Stomach (tissue), 8 donors: ENCODE measurements at regions not wholly inside any gene's neighbourhood (a gene's known extent, or its start where the extent isn't known, plus 50 kb on each side); places are given as distances from the start of the nearest gene placed in this dataset.

ENCODE experiments used
- DNase-seq, 2 donors: peaks; one replicate each; pipeline versions ENCODE4 v3.0.0 to v3.0.0-alpha.2; 2013 to 2019
- H3K27ac ChIP-seq, 5 donors: fragments of 200-600 bp in 4 of 5; sonication (generic) in 4 of 5; one replicate each; pipeline ENCODE4 v1.5.1; 2013 to 2019; ENCODE audit warnings: mild to moderate bottlenecking in 1 of 5, moderate library complexity in 1 of 5
- H3K27me3 ChIP-seq, 3 donors: fragments of 200-600 bp; sonication (generic); one replicate each; pipeline ENCODE4 v1.5.1; 2017 to 2019; ENCODE audit warnings: mixed run types in 1 of 3
- H3K36me3 ChIP-seq, 4 donors: fragments of 200-600 bp; sonication (generic); 1 replicate in 3 of 4; 2 replicates in 1 of 4; pipeline ENCODE4 v1.5.1; 2016 to 2019
- H3K4me1 ChIP-seq, 4 donors: fragments of 200-600 bp; sonication (generic); one replicate each; pipeline ENCODE4 v1.5.1; 2016 to 2019
- H3K4me3 ChIP-seq, 4 donors: fragments of 200-600 bp; sonication (generic) in 3 of 4; one replicate each; pipeline ENCODE4 v1.5.1; 2016 to 2019; ENCODE audit warnings: mild to moderate bottlenecking in 1 of 4
- H3K9me3 ChIP-seq, 4 donors: fragments of 200-600 bp; sonication (generic); one replicate each; pipeline ENCODE4 v1.5.1; 2016 to 2019
- EP300 ChIP-seq: sonication (generic); formaldehyde crosslinking; IDR thresholded peaks from one replicate; pipeline ENCODE4 v1.6.1; 2017; ENCODE audit warnings: antibody characterized with exemption
- POLR2A ChIP-seq, 4 donors: fragments of 450-650 bp; IDR thresholded peaks; one replicate each; pipeline ENCODE4 v1.6.1; 2016; ENCODE audit warnings: antibody characterized with exemption in 4 of 4, control low read depth in 2 of 4, mild to moderate bottlenecking in 1 of 4, moderate library complexity in 1 of 4
- POLR2AphosphoS5 ChIP-seq, 3 donors: sonication (generic); formaldehyde crosslinking; IDR thresholded peaks; one replicate each; pipeline ENCODE4 v1.6.1; 2016; ENCODE audit warnings: antibody characterized with exemption in 3 of 3
- WGBS, 5 donors: extraction: QIAGEN DNeasy Blood & Tissue Kit in 3 of 5; methylation state at CpG; one replicate each; pipeline versions ENCODE4 v1.1.5 to v1.1.7; 2013 to 2018; 5-methylcytosine and 5-hydroxymethylcytosine counted together
- intact Hi-C: fragments of 100-400 bp; cut with DNase I; formaldehyde crosslinking; loops from one replicate; pipeline ENCODE4 v1.15.1; 2023; ENCODE audit warnings: low total_unique reads
- TF ChIP-seq, protein P1 (sequence below), 7 experiments: fragments of 450-650 bp in 4 of 7; fragments of 200-600 bp in 3 of 7; sonication (generic) in 3 of 7; IDR thresholded peaks; one replicate each; pipeline ENCODE4 v1.5.1; 2016 to 2019; ENCODE audit warnings: antibody characterized with exemption in 7 of 7, control low read depth in 2 of 7, mild to moderate bottlenecking in 1 of 7
- donor health status: healthy with polysubstance abuse.
- donor health status: Bipolar disorder and iron deficiency.
- donor health status: healthy.

DNA sequence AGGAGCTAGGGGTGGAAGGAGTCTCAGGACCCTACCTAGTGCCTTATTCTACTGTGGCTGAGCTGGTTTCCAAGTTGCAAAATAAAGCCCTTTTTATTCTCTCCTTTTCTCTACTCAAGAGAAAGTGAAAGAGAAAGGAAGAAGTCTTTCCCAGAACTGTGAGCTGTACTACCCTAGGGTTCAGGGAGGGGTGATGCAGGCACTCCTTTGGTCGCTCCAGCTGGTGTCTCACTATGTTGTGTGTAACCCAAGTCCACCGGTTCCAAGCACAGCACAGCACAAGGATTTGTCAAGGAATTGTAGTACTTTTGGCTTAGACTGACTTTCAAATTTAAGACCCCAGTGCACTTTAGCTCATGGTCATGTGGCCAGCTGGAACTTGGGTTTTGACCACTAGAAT lies 1721.7 kb downstream of the OTOL1 start:
- intact Hi-C loops, result no loop called here
- H3K4me1 ChIP-seq, result no peaks in the 10 kb centered on the region
- no peak overlapping the region for H3K27ac ChIP-seq
- TF ChIP-seq POLR2A (IDR thresholded peaks at IDR 0.05), result no peak
- TF ChIP-seq POLR2AphosphoS5 (IDR thresholded peaks at IDR 0.05), result no peak
- TF ChIP-seq, protein P1, sequence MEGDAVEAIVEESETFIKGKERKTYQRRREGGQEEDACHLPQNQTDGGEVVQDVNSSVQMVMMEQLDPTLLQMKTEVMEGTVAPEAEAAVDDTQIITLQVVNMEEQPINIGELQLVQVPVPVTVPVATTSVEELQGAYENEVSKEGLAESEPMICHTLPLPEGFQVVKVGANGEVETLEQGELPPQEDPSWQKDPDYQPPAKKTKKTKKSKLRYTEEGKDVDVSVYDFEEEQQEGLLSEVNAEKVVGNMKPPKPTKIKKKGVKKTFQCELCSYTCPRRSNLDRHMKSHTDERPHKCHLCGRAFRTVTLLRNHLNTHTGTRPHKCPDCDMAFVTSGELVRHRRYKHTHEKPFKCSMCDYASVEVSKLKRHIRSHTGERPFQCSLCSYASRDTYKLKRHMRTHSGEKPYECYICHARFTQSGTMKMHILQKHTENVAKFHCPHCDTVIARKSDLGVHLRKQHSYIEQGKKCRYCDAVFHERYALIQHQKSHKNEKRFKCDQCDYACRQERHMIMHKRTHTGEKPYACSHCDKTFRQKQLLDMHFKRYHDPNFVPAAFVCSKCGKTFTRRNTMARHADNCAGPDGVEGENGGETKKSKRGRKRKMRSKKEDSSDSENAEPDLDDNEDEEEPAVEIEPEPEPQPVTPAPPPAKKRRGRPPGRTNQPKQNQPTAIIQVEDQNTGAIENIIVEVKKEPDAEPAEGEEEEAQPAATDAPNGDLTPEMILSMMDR (IDR thresholded peaks at IDR 0.05), result no peak
- TF ChIP-seq EP300, result no peak
- no peaks in the 10 kb centered on the region for H3K36me3 ChIP-seq
- H3K9me3 ChIP-seq, result no peaks in the 10 kb centered on the region
- no peak overlapping the region for H3K4me3 ChIP-seq
- DNase-seq, result no peak
- H3K27me3 ChIP-seq, result no peaks in the 10 kb centered on the region
- 72 to 91% (median 81%) methylated on average over 2 of the region's 2 CpGs for WGBS, 5 donors

DNA sequence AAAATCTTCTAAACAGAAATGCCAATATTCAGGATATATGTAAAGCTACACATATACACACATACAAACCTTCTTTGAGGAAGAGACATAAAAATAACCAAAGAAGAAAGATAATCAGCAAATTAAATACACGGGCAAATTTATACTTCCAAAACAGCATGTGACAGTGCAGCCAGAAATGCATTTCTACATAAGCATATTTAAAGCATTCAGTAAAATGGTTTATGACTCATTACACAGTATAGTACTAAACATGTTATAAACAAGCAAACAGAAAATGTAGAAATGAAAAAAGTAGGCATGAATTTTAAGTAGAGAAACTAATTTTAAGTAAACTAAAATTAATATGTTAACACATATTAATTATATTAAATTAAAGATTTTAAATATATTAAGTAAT lies 1717.2 kb downstream of the OTOL1 start:
- Histone ChIP-seq H3K36me3 (no peaks in the 10 kb centered on the region), H3K9me3 (no peaks in the 10 kb centered on the region), H3K27ac (no peak overlapping the region), H3K4me1 (no peaks in the 10 kb centered on the region), H3K27me3 (no peaks in the 10 kb centered on the region), H3K4me3 (no peak overlapping the region)
- 74 to 91% (median 82%) methylated on average over 1 of the region's 1 CpG for WGBS, 5 donors
- intact Hi-C loops, result no loop called here
- TF ChIP-seq POLR2A (IDR thresholded peaks at IDR 0.05) (no peak), POLR2AphosphoS5 (IDR thresholded peaks at IDR 0.05) (no peak), EP300 (no peak)
- TF ChIP-seq, protein P1 (IDR thresholded peaks at IDR 0.05), result no peak
- no peak for DNase-seq

DNA sequence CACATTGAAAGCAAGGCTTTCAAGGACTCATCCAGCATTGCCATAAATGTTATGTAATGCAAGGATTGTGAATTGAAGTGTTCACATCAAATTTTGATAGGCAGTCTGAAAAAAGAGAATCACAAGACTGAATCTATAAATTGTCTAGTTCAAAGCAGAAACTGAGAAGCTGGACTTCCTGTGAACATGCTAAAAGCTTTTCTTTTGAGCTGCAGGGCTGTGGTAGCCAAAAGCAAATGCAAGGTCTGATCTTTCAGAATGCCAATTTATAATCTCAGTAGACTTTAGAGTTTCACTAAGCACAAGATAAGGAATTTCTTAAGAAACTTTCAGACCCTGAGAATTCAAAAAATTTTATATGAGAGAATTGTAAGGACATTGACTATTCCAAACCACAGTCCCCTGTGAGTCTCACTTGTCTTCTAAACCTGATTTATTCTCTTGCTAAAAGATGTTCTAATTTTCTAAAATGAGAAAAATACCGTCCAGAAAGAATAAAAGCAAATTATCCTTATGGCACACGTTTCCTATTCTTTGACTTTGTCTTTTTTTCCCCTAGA lies 1700.3 kb downstream of the OTOL1 start:
- H3K4me1 ChIP-seq, result no peaks in the 10 kb centered on the region
- DNase-seq, result peak in 1 of 2 donors; percentile 18
- peaks cover 0 to 5% (median 0%) of the 10 kb centered on the region in 4 donors for H3K9me3 ChIP-seq
- intact Hi-C loops, result no loop called here
- no peak overlapping the region for H3K27ac ChIP-seq
- no peak overlapping the region for H3K4me3 ChIP-seq
- H3K27me3 ChIP-seq, result no peaks in the 10 kb centered on the region
- WGBS, 5 donors, result 35 to 46% (median 39%) methylated on average over 2 of the region's 2 CpGs
- H3K36me3 ChIP-seq, result no peaks in the 10 kb centered on the region
- TF ChIP-seq POLR2AphosphoS5 (IDR thresholded peaks at IDR 0.05), result no peak
- TF ChIP-seq EP300, result no peak
- no peak for TF ChIP-seq POLR2A (IDR thresholded peaks at IDR 0.05)
- TF ChIP-seq, protein P1 (IDR thresholded peaks at IDR 0.05), result no peak

DNA sequence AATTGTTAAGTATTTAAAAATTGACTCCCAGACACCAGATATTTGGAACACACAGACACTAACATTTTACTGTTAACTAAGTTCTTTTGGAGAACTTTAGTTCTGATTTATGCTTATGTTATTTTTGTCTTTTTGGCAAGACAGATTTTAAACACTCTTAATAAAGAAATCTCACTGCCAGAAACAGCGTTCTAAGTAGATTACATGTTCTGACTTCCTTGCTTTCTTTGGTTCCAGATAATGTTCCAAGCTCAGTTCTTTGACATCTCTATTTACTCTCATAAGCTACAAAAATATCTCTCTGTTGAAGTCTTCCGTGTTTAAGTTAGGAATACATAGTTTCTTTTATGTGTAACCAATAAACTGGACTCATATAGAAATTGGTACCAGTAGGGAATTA lies 1699.6 kb downstream of the OTOL1 start:
- peaks cover 0 to 5% (median 0%) of the 10 kb centered on the region in 4 donors for H3K9me3 ChIP-seq
- no peak overlapping the region for H3K27ac ChIP-seq
- no peaks in the 10 kb centered on the region for H3K4me1 ChIP-seq
- intact Hi-C loops, result no loop called here
- H3K36me3 ChIP-seq, result no peaks in the 10 kb centered on the region
- no peak overlapping the region for H3K4me3 ChIP-seq
- TF ChIP-seq, protein P1 (IDR thresholded peaks at IDR 0.05), result no peak
- TF ChIP-seq POLR2A (IDR thresholded peaks at IDR 0.05), result no peak
- TF ChIP-seq EP300, result no peak
- no peak for TF ChIP-seq POLR2AphosphoS5 (IDR thresholded peaks at IDR 0.05)
- H3K27me3 ChIP-seq, result no peaks in the 10 kb centered on the region
- DNase-seq, result no peak
- 28 to 60% (median 36%) methylated on average over 2 of the region's 2 CpGs for WGBS, 5 donors
